ENCODE measurements at regions not wholly inside any gene's neighbourhood (a gene's known extent, or its start where the extent isn't known, plus 50 kb on each side); places are given as distances from the start of the nearest gene placed in this dataset.
A peak's percentile ranks its signal among the peaks of the same experiment; 100 is the strongest.

- TF ChIP-seq YY1 (IDR thresholded peaks at IDR 0.05) (no peak), CTCF (IDR thresholded peaks at IDR 0.05; ENCODE audit: low read depth, low read length, missing input control) (no peak), MAX (IDR thresholded peaks at IDR 0.05) (no peak), RXRA (IDR thresholded peaks at IDR 0.05) (no peak), RAD21 (IDR thresholded peaks at IDR 0.05) (no peak), FOXA1 (IDR thresholded peaks at IDR 0.05) (no peak), GABPA (IDR thresholded peaks at IDR 0.05 in 1 of 2, conservative IDR thresholded peaks at IDR 0.05 in 1 of 2) (no peak), HNF4A (conservative IDR thresholded peaks at IDR 0.05) (peak; percentile 24 to 68), SP1 (IDR thresholded peaks at IDR 0.05) (no peak), NR2F2 (IDR thresholded peaks at IDR 0.05) (no peak), ZBTB33 (IDR thresholded peaks at IDR 0.05) (no peak), EGR1 (IDR thresholded peaks at IDR 0.05; ENCODE audit: low read depth in 2 of 2) (no peak), TAF1 (conservative IDR thresholded peaks at IDR 0.05) (no peak), ATF3 (IDR thresholded peaks at IDR 0.05) (no peak)
Observed at GRCh38 chr3:152037297-152037696, 163.9 kb downstream of the SUCNR1 start.
